ENCODE measurements at regions not wholly inside any gene's neighbourhood (a gene's known extent, or its start where the extent isn't known, plus 50 kb on each side); places are given as distances from the start of the nearest gene placed in this dataset.

- DNase-seq: no peak
Observed at GRCh38 chr4:31999848-32000247, 1279.7 kb downstream of the PCDH7 start.

- DNase-seq: no peak
Observed at GRCh38 chr4:32000846-32001488, 1280.8 kb downstream of the PCDH7 start.

- DNase-seq: no peak
Observed at GRCh38 chr4:32002037-32002747, 1282.0 kb downstream of the PCDH7 start.

GRCh38 chr4:32003548-32003947, 1283.4 kb downstream of the PCDH7 start:
- DNase-seq: no peak

- no peak for DNase-seq
Observed at GRCh38 chr4:32010221-32010620, 1290.1 kb downstream of the PCDH7 start.

- DNase-seq: no peak
Observed at GRCh38 chr4:32022071-32022470, 1301.9 kb downstream of the PCDH7 start.

GRCh38 chr4:32025851-32026459, 1305.8 kb downstream of the PCDH7 start:
- no peak for DNase-seq

GRCh38 chr4:32030406-32030805, 1310.2 kb downstream of the PCDH7 start:
- no peak for DNase-seq

- DNase-seq: no peak
Observed at GRCh38 chr4:32031026-32031425, 1310.9 kb downstream of the PCDH7 start.

- DNase-seq: no peak
Observed at GRCh38 chr4:32032136-32032672, 1312.0 kb downstream of the PCDH7 start.

- no peak for DNase-seq
Observed at GRCh38 chr4:32037399-32037798, 1317.2 kb downstream of the PCDH7 start.

- no peak for DNase-seq
Observed at GRCh38 chr4:32042486-32043247, 1322.5 kb downstream of the PCDH7 start.

GRCh38 chr4:32043248-32043633, 1323.1 kb downstream of the PCDH7 start:
- no peak for DNase-seq

- DNase-seq: no peak
Observed at GRCh38 chr4:32061916-32062315, 1341.7 kb downstream of the PCDH7 start.

GRCh38 chr4:32073542-32073941, 1353.4 kb downstream of the PCDH7 start:
- no peak for DNase-seq

GRCh38 chr4:32087211-32087610, 1367.0 kb downstream of the PCDH7 start:
- no peak for DNase-seq

- no peak for DNase-seq
Observed at GRCh38 chr4:32094987-32095386, 1374.8 kb downstream of the PCDH7 start.

- DNase-seq: no peak
Observed at GRCh38 chr4:32102896-32103295, 1382.7 kb downstream of the PCDH7 start.

GRCh38 chr4:32106767-32107166, 1386.6 kb downstream of the PCDH7 start:
- no peak for DNase-seq

GRCh38 chr4:32112891-32113290, 1392.7 kb downstream of the PCDH7 start:
- DNase-seq: no peak

GRCh38 chr4:32117693-32118092, 1397.5 kb downstream of the PCDH7 start:
- no peak for DNase-seq

- no peak for DNase-seq
Observed at GRCh38 chr4:32119907-32120306, 1399.7 kb downstream of the PCDH7 start.

GRCh38 chr4:32128549-32128948, 1408.4 kb downstream of the PCDH7 start:
- DNase-seq: no peak

Measured in activated CD4-positive, CD25-positive, alpha-beta regulatory T cell (primary cell).